Transverse colon (tissue), 4 donors: ENCODE measurements at regions not wholly inside any gene's neighbourhood (a gene's known extent, or its start where the extent isn't known, plus 50 kb on each side); places are given as distances from the start of the nearest gene placed in this dataset.

ENCODE experiments used
- DNase-seq: peaks from one replicate; pipeline ENCODE4 v3.0.0-alpha.2; 2019
- H3K27ac ChIP-seq, 4 donors: fragments of 200-600 bp; sonication (generic); 2 replicates each; pipeline ENCODE4 v1.5.1; 2016 to 2018; ENCODE audit warnings: inconsistent platforms in 4 of 4
- H3K27me3 ChIP-seq: fragments of 200-600 bp; sonication (generic); 2 replicates; pipeline ENCODE4 v1.5.1; 2017; ENCODE audit warnings: inconsistent platforms
- H3K36me3 ChIP-seq, 4 donors: fragments of 200-600 bp; sonication (generic); 2 replicates each; pipeline ENCODE4 v1.5.1; 2017 to 2019; ENCODE audit warnings: inconsistent platforms in 4 of 4
- H3K4me1 ChIP-seq, 4 donors: fragments of 200-600 bp; sonication (generic); 2 replicates each; pipeline ENCODE4 v1.5.1; 2017 to 2020; ENCODE audit warnings: inconsistent platforms in 4 of 4
- H3K4me3 ChIP-seq, 4 donors: fragments of 200-600 bp; sonication (generic); 1 replicate in 1 of 4; 2 replicates in 3 of 4; pipeline versions ENCODE4 v1.5.1 to v1.6.1; 2017 to 2019; ENCODE audit warnings: inconsistent platforms in 4 of 4
- H3K9me3 ChIP-seq, 2 donors: fragments of 200-600 bp; sonication (generic); 2 replicates each; pipeline ENCODE4 v1.5.1; 2017 to 2019; ENCODE audit warnings: inconsistent platforms in 2 of 2
- CTCF ChIP-seq, 5 experiments: fragments of 200-600 bp in 3 of 5; fragments of 450-650 bp in 2 of 5; sonication (generic) in 3 of 5; IDR thresholded peaks; 1 replicate in 2 of 5; 2 replicates in 3 of 5; pipeline ENCODE4 v1.5.1; 2016 to 2017; ENCODE audit warnings: antibody characterized with exemption in 5 of 5, inconsistent platforms in 3 of 5, mild to moderate bottlenecking in 2 of 5, moderate library complexity in 1 of 5
- EP300 ChIP-seq: sonication (generic); formaldehyde crosslinking; IDR thresholded peaks from one replicate; pipeline ENCODE4 v1.6.1; 2017; ENCODE audit warnings: antibody characterized with exemption, low read depth
- POLR2A ChIP-seq: fragments of 450-650 bp; IDR thresholded peaks from one replicate; pipeline ENCODE4 v1.6.1; 2016; ENCODE audit warnings: antibody characterized with exemption, mild to moderate bottlenecking, moderate library complexity
- POLR2AphosphoS5 ChIP-seq, 3 donors: sonication (generic); formaldehyde crosslinking; IDR thresholded peaks; one replicate each; pipeline ENCODE4 v1.6.1; 2016; ENCODE audit warnings: antibody characterized with exemption in 3 of 3
- WGBS, 2 donors: methylation state at CpG; one replicate each; pipeline ENCODE4 v1.1.5; 2018; ENCODE audit warnings: low coverage in 1 of 2; 5-methylcytosine and 5-hydroxymethylcytosine counted together
- in situ Hi-C, 4 donors: fragments of 200-750 bp; cut with MboI; loops; one replicate each; pipeline versions ENCODE4 v1.15.0 to v1.15.1; 2017; ENCODE audit warnings: low sequenced_read_pairs in 3 of 4, low pct_ligation_motif_present in 1 of 4, low pct_unique_long_range_greater_than_20kb in 1 of 4
- intact Hi-C: fragments of 100-400 bp; cut with DNase I; formaldehyde crosslinking; loops from one replicate; pipeline ENCODE4 v1.15.1; 2023; ENCODE audit warnings: low total_unique reads

GRCh38 chr13:55571237-55571867, 1569.4 kb upstream of the PRR20A start:
- Histone ChIP-seq H3K27ac (no peak overlapping the region), H3K4me3 (no peak overlapping the region), H3K9me3 (peaks cover 0 to 5% of the 10 kb centered on the region in 2 donors), H3K36me3 (no peaks in the 10 kb centered on the region), H3K27me3 (no peaks in the 10 kb centered on the region), H3K4me1 (no peaks in the 10 kb centered on the region)
- TF ChIP-seq CTCF (IDR thresholded peaks at IDR 0.05) = no peak
- in situ Hi-C loops = no loop called here
- intact Hi-C loops = no loop called here
- no peak for DNase-seq
- 48 to 60% methylated on average over 2 of the region's 2 CpGs for WGBS, 2 donors

GRCh38 chr13:55572408-55572807, 1568.3 kb upstream of the PRR20A start:
- Histone ChIP-seq H3K36me3 (no peaks in the 10 kb centered on the region), H3K4me1 (no peaks in the 10 kb centered on the region), H3K4me3 (no peak overlapping the region), H3K27ac (no peak overlapping the region), H3K9me3 (peaks cover 0 to 5% of the 10 kb centered on the region in 2 donors), H3K27me3 (no peaks in the 10 kb centered on the region)
- DNase-seq = no peak
- intact Hi-C loops (no loop called here), in situ Hi-C loops (no loop called here)
- TF ChIP-seq CTCF (IDR thresholded peaks at IDR 0.05) (no peak), POLR2AphosphoS5 (IDR thresholded peaks at IDR 0.05) (no peak), POLR2A (no peak), EP300 (no peak)

GRCh38 chr13:55572862-55573261, 1567.9 kb upstream of the PRR20A start:
- in situ Hi-C loops (no loop called here), intact Hi-C loops (no loop called here)
- WGBS, 2 donors = 19 to 41% methylated on average over 2 of the region's 2 CpGs
- Histone ChIP-seq H3K4me3 (no peak overlapping the region), H3K27me3 (no peaks in the 10 kb centered on the region), H3K27ac (no peak overlapping the region), H3K9me3 (peaks cover 0 to 5% of the 10 kb centered on the region in 2 donors), H3K36me3 (no peaks in the 10 kb centered on the region), H3K4me1 (no peaks in the 10 kb centered on the region)
- no peak for DNase-seq
- TF ChIP-seq CTCF (IDR thresholded peaks at IDR 0.05) (no peak), POLR2A (no peak), POLR2AphosphoS5 (IDR thresholded peaks at IDR 0.05) (no peak), EP300 (no peak)

- Histone ChIP-seq H3K4me3 (no peak overlapping the region), H3K36me3 (no peaks in the 10 kb centered on the region), H3K4me1 (no peaks in the 10 kb centered on the region), H3K9me3 (peaks cover 0 to 5% of the 10 kb centered on the region in 2 donors), H3K27me3 (no peaks in the 10 kb centered on the region), H3K27ac (no peak overlapping the region)
- in situ Hi-C loops = no loop called here
- DNase-seq = no peak
- intact Hi-C loops = no loop called here
- TF ChIP-seq POLR2AphosphoS5 (IDR thresholded peaks at IDR 0.05) = no peak
- TF ChIP-seq CTCF (IDR thresholded peaks at IDR 0.05) = no peak
- no peak for TF ChIP-seq EP300
- no peak for TF ChIP-seq POLR2A
Observed at GRCh38 chr13:55573565-55573964, 1567.2 kb upstream of the PRR20A start.
